Chondrocyte (in vitro differentiated cells): ENCODE measurements at regions not wholly inside any gene's neighbourhood (a gene's known extent, or its start where the extent isn't known, plus 50 kb on each side); places are given as distances from the start of the nearest gene placed in this dataset.

Source experiments
- DNase-seq: peaks from one replicate; pipeline ENCODE4 v3.0.0; 2021; ENCODE audit warnings: mixed read lengths, low spot score
- H3K27ac Mint-ChIP-seq: one replicate; pipeline ENCODE4 v1.8.0; 2021; ENCODE audit warnings: mild to moderate bottlenecking, moderate library complexity, mixed read lengths; ENCODE audit not compliant: unreplicated experiment
- H3K27me3 Mint-ChIP-seq: 2 replicates; pipeline ENCODE4 v1.8.0; 2021; ENCODE audit warnings: low read depth, mixed read lengths
- H3K36me3 Mint-ChIP-seq: 2 replicates; pipeline ENCODE4 v1.8.0; 2021; ENCODE audit warnings: low read depth, mixed read lengths
- H3K4me1 Mint-ChIP-seq: 2 replicates; pipeline ENCODE4 v1.8.0; 2021; ENCODE audit warnings: low read depth, mild to moderate bottlenecking, mixed read lengths
- H3K4me3 Mint-ChIP-seq: one replicate; pipeline ENCODE4 v1.8.0; 2021; ENCODE audit warnings: mild to moderate bottlenecking, moderate library complexity, mixed read lengths; ENCODE audit not compliant: unreplicated experiment
- H3K9me3 Mint-ChIP-seq: 2 replicates; pipeline ENCODE4 v1.8.0; 2021; ENCODE audit warnings: low read depth, mixed read lengths
- CTCF ChIP-seq: fragments of 200-600 bp; sonication (generic); IDR thresholded peaks from 2 replicates; pipeline ENCODE4 v1.5.0; 2021; ENCODE audit warnings: antibody characterized with exemption, mild to moderate bottlenecking, moderate library complexity

- H3K9me3 Mint-ChIP-seq = no peaks in the 10 kb centered on the region
- no peaks in the 10 kb centered on the region for H3K27me3 Mint-ChIP-seq
- H3K36me3 Mint-ChIP-seq = no peaks in the 10 kb centered on the region
- DNase-seq = no peak
- peaks cover 24% of the 10 kb centered on the region for H3K4me1 Mint-ChIP-seq
- no peak overlapping the region for H3K27ac Mint-ChIP-seq
- H3K4me3 Mint-ChIP-seq = no peak overlapping the region
- no peak for TF ChIP-seq CTCF
Measured at GRCh38 chr10:33519130-33519860, 184.8 kb upstream of the NRP1 start.

DNA sequence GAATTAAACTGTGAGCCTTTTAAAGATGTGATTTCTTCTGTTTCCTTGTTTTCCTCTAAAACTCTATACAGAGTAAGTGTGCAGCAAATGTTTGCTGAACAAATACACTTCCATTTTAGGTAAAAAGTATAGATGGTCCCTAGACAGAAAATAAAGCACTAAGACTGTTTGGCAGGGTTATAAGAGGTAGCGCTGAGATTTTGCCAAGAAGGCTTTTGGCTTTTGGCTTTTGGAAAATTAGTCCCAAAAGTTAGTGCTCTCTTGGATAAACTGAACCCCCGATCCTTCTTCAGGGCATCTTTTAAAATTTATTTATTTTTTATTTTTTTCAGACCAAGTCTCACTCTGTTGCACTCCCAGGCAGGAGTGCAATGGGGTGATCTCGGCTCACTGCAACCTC is 175.7 kb upstream of the NRP1 start:
- Mint-ChIP-seq H3K9me3 (no peaks in the 10 kb centered on the region), H3K4me3 (no peak overlapping the region)
- no peak for TF ChIP-seq CTCF

DNA sequence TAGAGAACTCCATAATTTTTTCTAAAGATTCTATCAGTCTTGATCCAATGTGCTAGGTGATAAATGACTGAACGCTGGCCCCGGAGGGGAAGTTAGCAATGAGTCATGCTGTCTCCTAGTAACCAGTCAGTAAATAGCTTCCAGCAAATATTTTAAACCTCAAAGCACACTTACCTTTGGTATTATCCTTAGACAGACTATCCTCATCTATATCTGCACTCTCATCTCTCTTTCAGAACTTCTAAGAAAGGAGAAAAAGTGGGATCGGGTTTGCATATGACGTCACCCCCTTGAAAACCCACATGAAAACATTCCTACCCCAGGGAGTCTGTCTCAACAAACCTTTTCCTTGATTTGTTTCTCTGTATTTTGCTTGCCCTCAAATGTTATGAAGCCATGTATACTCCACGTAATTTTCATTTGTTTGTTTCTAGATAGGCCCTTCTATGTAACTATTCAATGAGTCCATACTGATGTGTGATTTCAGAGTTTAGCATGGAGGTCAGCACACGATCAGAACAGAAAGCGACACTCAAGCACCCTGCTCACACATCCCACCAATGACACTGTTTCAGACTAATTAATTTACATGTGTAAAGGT is 174.9 kb upstream of the NRP1 start:
- Mint-ChIP-seq H3K4me3 (no peak overlapping the region), H3K27me3 (no peaks in the 10 kb centered on the region), H3K27ac (peak overlapping the region; percentile 79), H3K9me3 (no peaks in the 10 kb centered on the region), H3K36me3 (no peaks in the 10 kb centered on the region), H3K4me1 (peaks cover 22% of the 10 kb centered on the region)
- TF ChIP-seq CTCF = no peak
- no peak for DNase-seq

More for the DNA sequence above, 175.7 kb upstream of the NRP1 start:
- no peaks in the 10 kb centered on the region for H3K36me3 Mint-ChIP-seq
- DNase-seq = no peak
- no peaks in the 10 kb centered on the region for H3K27me3 Mint-ChIP-seq
- no peak overlapping the region for H3K27ac Mint-ChIP-seq
- peaks cover 22% of the 10 kb centered on the region for H3K4me1 Mint-ChIP-seq

DNA sequence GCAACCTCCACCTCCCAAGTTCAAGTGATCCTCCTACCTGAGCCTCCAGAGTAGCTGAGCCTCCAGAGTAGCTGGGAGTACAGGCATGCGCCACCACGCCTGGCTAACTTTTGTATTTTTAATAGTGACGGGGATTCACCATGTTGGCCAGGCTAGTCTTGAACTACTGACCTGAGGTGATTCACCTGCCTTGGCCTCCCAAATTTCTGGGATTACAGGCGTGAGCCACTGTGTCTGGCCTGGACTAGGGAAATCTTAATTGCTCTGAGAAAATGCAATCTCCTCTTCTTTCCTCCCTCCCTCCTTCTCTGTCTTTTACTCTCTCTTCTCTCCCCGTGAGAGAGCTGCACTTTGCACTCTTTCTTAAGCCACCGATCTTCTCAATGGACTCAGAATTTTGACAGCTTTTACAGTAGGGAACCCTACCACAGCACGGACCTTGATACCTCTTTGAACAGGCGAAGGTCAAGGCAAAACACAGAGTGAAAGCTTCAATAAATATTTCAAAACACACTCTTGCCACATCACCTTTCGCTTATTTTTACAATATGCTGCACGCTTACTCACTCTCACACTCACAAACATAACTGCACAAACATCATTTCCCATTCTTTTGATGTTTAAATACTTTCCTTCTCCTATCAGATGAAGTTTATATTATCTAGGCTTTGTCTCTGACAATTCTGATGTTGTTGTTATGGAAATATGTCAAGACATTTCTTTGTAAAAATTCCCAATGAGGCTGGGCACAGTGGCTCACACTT is 173.4 kb upstream of the NRP1 start:
- Mint-ChIP-seq H3K27ac (no peak overlapping the region), H3K36me3 (no peaks in the 10 kb centered on the region), H3K4me3 (no peak overlapping the region), H3K4me1 (peaks cover 22% of the 10 kb centered on the region), H3K27me3 (no peaks in the 10 kb centered on the region), H3K9me3 (no peaks in the 10 kb centered on the region)
- no peak for TF ChIP-seq CTCF
- DNase-seq = no peak

- Mint-ChIP-seq H3K4me3 (no peak overlapping the region), H3K4me1 (peaks cover 22% of the 10 kb centered on the region), H3K27ac (no peak overlapping the region), H3K27me3 (no peaks in the 10 kb centered on the region), H3K9me3 (peaks cover 6% of the 10 kb centered on the region), H3K36me3 (no peaks in the 10 kb centered on the region)
- DNase-seq = no peak
- no peak for TF ChIP-seq CTCF
Measured at GRCh38 chr10:33506838-33507661, 172.6 kb upstream of the NRP1 start.
